ENCODE measurements at regions not wholly inside any gene's neighbourhood (a gene's known extent, or its start where the extent isn't known, plus 50 kb on each side); places are given as distances from the start of the nearest gene placed in this dataset.

DNA sequence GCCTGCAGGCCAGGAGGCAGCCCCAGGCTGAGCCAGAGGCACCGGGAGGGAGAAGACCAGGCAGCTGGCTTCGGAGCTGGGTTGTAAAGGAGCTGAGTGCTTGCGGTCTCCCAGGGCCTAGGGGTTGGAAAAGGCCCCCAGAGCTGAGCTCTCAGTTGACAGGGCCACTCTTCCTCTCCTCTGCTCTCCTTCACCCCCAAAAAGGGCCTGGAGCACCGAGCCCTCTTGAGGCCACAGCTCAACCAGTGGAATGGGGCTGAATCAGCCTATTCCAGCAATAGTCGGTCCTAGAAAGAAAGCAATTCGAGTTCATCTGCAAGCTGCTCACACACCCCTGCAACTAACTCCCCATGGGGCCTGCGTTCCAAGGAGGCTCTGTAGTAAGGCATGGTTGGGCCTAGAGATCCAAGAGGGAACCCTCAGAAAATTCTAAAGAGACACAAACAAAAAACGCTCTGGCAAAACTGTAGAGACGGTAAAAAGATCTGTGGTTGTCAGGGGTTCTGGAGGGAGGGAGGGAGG is 205.0 kb downstream of the BUD13 start:
- FAIRE-seq: no peak
- no peak for DNase-seq (ENCODE audit: insufficient read length, low spot score)

DNA sequence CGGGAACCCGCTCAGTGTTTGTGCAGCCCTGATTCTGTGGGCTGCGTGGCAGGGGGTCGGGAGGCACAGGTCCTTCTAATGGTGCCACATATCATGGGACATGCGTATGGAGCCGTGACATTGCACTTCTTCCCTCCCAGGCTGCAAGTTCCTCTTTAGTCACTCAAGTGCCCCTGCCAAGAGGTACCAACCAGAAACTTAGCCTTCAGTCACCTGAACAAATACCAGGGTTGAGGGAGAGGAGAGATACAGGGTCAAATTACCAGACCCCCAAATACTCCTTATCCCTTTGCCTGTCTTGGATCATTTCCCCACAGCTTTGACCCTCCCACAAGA is 209.1 kb downstream of the BUD13 start:
- no peak for FAIRE-seq
- DNase-seq (ENCODE audit: insufficient read length, low spot score): no peak

DNA sequence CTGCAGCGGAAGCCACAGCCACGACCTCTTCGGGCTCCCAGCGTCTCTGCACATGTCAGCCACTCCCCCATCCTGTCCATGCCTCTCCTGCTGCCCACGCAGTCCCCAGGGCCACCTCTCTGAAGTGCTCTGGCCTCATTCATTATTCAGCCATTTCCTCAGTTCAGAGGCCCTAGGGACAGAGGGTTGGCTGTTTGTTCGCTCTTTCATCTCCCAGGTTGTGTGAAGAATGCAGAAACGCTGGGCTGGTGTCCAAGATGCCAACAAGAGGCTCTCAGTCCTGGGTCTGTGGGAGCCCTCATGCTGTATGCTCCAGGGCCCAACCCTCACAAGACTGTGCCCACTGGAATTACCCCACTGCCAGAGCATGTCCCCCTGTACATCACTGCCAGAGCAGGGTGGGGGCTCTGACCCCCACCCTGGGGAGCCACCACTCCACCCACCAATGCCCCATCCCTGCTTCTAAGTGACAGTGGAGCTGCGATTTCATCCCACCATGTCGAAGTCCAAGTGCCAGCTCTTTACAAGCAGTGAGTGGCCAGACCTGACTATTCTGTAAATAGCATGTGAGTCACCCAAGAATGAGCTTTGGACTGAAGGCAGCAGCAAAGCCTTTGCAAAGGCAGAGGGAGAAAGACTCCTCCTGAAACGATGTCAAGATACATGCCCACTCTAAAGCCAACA is 209.6 kb downstream of the BUD13 start:
- FAIRE-seq (no peak), DNase-seq (ENCODE audit: insufficient read length, low spot score) (peak; percentile 25)

GRCh38 chr11:116560589-116560988 is 212.2 kb downstream of the BUD13 start:
- FAIRE-seq (no peak), DNase-seq (ENCODE audit: insufficient read length, low spot score) (no peak)

DNA sequence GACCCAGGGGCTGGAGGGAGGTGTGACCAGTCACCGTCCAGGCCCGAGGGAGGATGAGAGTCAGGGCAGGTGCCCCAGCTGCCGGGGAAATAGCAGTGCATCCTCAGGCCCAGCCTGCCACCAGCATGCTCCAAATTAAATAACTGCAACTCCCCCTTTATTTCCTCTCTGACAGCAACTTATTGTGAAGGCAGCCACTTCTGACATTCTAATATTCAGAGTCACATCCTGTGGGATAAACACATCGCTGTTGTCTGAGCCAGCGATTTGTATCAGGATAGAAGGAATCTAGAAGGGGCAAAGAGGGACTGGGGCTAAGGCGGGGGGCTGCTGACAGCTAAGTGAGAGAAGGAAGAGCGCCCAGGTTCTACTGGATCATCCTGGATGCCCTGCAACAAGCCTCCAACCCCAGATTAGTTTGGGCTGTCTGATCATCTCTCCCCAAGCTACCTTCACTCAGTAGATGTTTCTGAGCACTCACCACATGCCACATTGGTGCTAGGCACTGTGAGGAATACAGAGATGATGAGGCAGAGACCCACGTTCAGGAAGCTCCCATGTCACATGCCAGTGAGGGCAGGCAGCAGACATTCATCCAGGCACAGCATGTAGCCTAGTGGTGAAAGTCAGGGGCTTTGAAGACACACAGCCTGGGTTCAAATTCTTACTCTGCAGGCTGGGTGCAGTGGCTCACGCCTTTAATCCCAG is 214.1 kb downstream of the BUD13 start:
- FAIRE-seq (peak; percentile 63), DNase-seq (ENCODE audit: insufficient read length, low spot score) (peak; percentile 64)

DNA sequence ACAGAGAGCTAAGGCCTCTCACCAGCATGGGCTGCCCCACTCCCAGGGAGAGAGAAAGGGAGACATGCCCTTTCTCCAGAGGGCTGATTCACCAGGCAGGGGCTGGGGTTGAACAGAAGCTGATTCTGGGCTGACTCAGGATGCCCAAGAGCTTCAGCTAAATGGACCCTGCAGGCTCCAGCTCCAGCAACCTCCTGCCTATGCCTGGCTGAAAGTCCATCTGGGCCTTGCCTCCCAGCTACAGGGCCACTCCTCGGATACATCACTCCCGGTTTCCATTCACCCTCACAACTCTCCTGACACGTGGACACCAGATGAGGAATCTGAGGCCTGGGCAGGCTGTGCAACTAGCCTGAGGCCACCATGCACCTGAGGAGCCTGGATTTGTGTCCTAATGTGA is 215.5 kb downstream of the BUD13 start:
- DNase-seq (ENCODE audit: insufficient read length, low spot score) (no peak), FAIRE-seq (no peak)

GRCh38 chr11:116556483-116556882 is 216.3 kb downstream of the BUD13 start:
- FAIRE-seq: no peak

GRCh38 chr11:116553482-116553881 is 219.3 kb downstream of the BUD13 start:
- DNase-seq (ENCODE audit: insufficient read length, low spot score) (no peak), FAIRE-seq (no peak)

More at GRCh38 chr11:116556483-116556882, 216.3 kb downstream of the BUD13 start:
- no peak for DNase-seq (ENCODE audit: insufficient read length, low spot score)

GRCh38 chr11:116551576-116551975 is 221.2 kb downstream of the BUD13 start:
- FAIRE-seq: no peak
- DNase-seq (ENCODE audit: insufficient read length, low spot score): no peak

DNA sequence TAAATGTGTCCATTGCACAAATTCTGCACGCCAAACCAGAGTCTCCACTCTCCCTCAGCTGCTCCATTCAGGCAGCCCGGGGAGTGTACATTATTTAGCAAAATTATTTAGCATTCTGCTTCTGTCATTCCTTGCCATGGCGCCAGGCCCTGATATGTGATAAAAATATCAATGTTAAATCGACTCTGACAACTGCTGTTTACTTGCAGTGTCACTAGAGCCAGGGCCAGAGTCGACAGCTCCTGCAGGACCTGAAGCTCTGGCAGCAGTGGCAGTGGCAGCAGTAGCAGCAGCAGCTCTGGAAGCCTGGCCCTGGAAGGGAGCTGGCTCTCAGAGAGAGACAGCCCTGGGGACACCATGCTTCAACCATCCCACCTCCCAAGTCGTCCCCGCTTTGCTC is 224.5 kb downstream of the BUD13 start:
- no peak for FAIRE-seq
- no peak for DNase-seq (ENCODE audit: insufficient read length, low spot score)

DNA sequence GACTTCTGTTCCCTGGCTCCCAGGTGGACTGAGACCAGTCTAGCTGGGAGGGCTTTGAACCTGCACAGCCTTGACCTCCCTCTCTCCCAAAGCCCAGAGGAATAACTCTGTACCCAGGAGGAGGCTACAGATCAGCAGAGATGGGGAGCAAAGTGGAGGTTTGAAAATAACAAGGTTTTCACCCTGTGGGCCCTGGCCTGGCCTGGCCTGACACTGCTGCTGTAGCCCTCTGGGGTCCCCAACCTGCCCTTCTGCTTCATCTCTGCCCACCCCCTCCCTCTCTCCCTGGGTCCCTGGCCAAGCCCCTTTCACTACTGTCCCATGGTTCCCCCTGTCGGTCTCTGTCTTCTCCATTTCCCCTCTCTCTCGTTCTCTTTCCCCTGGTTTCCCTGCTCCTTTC is 225.2 kb downstream of the BUD13 start:
- no peak for DNase-seq (ENCODE audit: insufficient read length, low spot score)
- no peak for FAIRE-seq

- no peak for FAIRE-seq
- DNase-seq (ENCODE audit: insufficient read length, low spot score): no peak
These were observed 226.9 kb downstream of the BUD13 start for GRCh38 chr11:116545912-116546311.

GRCh38 chr11:116544721-116545120 is 228.1 kb downstream of the BUD13 start:
- FAIRE-seq (no peak), DNase-seq (ENCODE audit: insufficient read length, low spot score) (no peak)

- no peak for FAIRE-seq
These were observed 228.8 kb downstream of the BUD13 start for GRCh38 chr11:116543911-116544475.

GRCh38 chr11:116543099-116543498 is 229.7 kb downstream of the BUD13 start:
- FAIRE-seq: no peak
- DNase-seq (ENCODE audit: insufficient read length, low spot score): no peak

More at GRCh38 chr11:116543911-116544475, 228.8 kb downstream of the BUD13 start:
- no peak for DNase-seq (ENCODE audit: insufficient read length, low spot score)

DNA sequence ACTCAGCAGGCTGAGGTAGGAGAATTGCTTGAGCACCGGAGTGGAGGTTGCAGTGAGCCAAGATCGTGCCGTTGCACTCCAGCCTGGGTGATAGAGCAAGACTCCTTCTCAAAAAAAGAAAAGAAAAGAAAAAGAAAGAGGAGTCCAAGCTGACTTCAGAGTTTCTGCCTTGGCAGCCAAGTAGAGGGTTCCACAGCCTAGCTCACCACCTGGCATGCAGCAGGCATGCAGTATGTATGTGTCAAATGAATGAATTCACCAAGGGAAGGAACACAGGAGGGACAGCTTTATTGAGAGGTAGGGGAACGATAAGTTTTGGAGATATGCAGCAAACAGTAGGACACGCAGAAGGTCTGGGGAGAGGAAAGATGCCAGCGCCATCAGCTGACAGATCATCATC is 230.4 kb downstream of the BUD13 start:
- DNase-seq (ENCODE audit: insufficient read length, low spot score) (no peak), FAIRE-seq (no peak)

- FAIRE-seq (no peak), DNase-seq (ENCODE audit: insufficient read length, low spot score) (no peak)
These were observed 231.3 kb downstream of the BUD13 start for GRCh38 chr11:116541460-116541859.

GRCh38 chr11:116540645-116541304 is 232.0 kb downstream of the BUD13 start:
- FAIRE-seq: no peak
- no peak for DNase-seq (ENCODE audit: insufficient read length, low spot score)

GRCh38 chr11:116539836-116540418 is 232.9 kb downstream of the BUD13 start:
- FAIRE-seq: no peak
- no peak for DNase-seq (ENCODE audit: insufficient read length, low spot score)

GRCh38 chr11:116539211-116539610 is 233.6 kb downstream of the BUD13 start:
- FAIRE-seq (no peak), DNase-seq (ENCODE audit: insufficient read length, low spot score) (no peak)

- FAIRE-seq (no peak), DNase-seq (ENCODE audit: insufficient read length, low spot score) (no peak)
These were observed 234.1 kb downstream of the BUD13 start for GRCh38 chr11:116538677-116539076.
